ENCODE measurements at regions not wholly inside any gene's neighbourhood (a gene's known extent, or its start where the extent isn't known, plus 50 kb on each side); places are given as distances from the start of the nearest gene placed in this dataset.

GRCh38 chr20:55605594-55605993 is 399.7 kb downstream of the CBLN4 start:
- Histone ChIP-seq H3K9me3 (ENCODE audit: control insufficient read depth, low read length) (no peaks in the 10 kb centered on the region), H3K4me3 (ENCODE audit: low read length) (no peak overlapping the region), H3K27me3 (ENCODE audit: control insufficient read depth, insufficient read depth) (no peaks in the 10 kb centered on the region), H3K27ac (ENCODE audit: low read length) (no peak overlapping the region), H3K4me1 (ENCODE audit: control insufficient read depth, insufficient read depth, low read length) (no peaks in the 10 kb centered on the region)
- 73% methylated on average over 1 of the region's 1 CpG for WGBS
- ATAC-seq (no peak), DNase-seq (no peak)
- intact Hi-C loops (cut with DNase I) = no loop called here

DNA sequence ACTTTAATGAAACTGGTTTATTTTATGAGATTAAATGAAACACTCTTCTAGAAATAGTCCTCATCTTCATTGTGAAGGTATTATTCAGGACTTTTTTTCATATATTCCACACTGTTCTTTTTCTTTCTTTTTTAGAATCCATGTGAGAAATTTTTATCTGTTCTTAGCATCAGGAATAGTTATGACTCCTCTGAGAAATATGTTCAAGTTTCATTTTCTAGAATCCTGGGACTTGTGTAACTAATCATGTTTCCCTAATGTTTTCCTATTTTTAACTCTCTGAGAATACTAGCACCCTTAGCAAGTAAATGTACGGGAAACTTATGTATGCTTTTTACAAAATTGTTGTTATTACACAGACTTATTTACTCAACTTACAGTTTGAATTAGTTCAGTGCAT is 407.8 kb downstream of the CBLN4 start:
- ATAC-seq (no peak), DNase-seq (no peak)
- no peak overlapping the region for H3K27ac ChIP-seq (ENCODE audit: low read length)
- H3K4me3 ChIP-seq (ENCODE audit: low read length) = no peak overlapping the region
- intact Hi-C loops (cut with DNase I) = no loop called here
- no peaks in the 10 kb centered on the region for H3K9me3 ChIP-seq (ENCODE audit: control insufficient read depth, low read length)
- WGBS = 71% methylated on average over 1 of the region's 1 CpG
- H3K4me1 ChIP-seq (ENCODE audit: control insufficient read depth, insufficient read depth, low read length) = no peaks in the 10 kb centered on the region
- no peaks in the 10 kb centered on the region for H3K27me3 ChIP-seq (ENCODE audit: control insufficient read depth, insufficient read depth)

DNA sequence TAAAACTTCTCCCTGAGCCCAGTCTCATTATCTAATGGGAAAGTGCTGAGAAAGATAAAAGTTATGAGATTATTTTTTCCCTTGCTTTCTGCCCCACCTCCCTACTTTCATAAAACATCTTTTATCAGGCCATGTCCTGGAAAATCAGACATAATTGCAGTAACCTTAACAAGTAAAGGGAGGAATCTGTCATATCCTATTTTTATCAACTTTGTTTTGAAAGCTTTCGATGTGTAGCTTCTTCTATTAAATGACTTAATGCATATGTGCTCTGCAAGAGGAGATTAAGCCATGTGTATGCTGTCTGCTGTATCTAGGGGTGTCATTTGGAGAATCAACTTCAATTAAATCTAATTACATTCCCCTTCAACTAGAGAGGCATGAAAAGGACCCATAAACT is 408.9 kb downstream of the CBLN4 start:
- Histone ChIP-seq H3K9me3 (ENCODE audit: control insufficient read depth, low read length) (no peaks in the 10 kb centered on the region), H3K27ac (ENCODE audit: low read length) (no peak overlapping the region), H3K27me3 (ENCODE audit: control insufficient read depth, insufficient read depth) (no peaks in the 10 kb centered on the region), H3K4me1 (ENCODE audit: control insufficient read depth, insufficient read depth, low read length) (no peaks in the 10 kb centered on the region), H3K4me3 (ENCODE audit: low read length) (no peak overlapping the region)
- DNase-seq (no peak), ATAC-seq (no peak)
- whole genome bisulfite sequencing = 49% methylated on average over 1 of the region's 1 CpG
- intact Hi-C loops (cut with DNase I) = no loop called here

GRCh38 chr20:55592866-55593265 is 412.5 kb downstream of the CBLN4 start:
- no peak overlapping the region for H3K4me3 ChIP-seq (ENCODE audit: low read length)
- no peak for ATAC-seq
- H3K27ac ChIP-seq (ENCODE audit: low read length) = no peak overlapping the region
- no peak for DNase-seq
- H3K27me3 ChIP-seq (ENCODE audit: control insufficient read depth, insufficient read depth) = no peaks in the 10 kb centered on the region
- no peaks in the 10 kb centered on the region for H3K9me3 ChIP-seq (ENCODE audit: control insufficient read depth, low read length)
- no peaks in the 10 kb centered on the region for H3K4me1 ChIP-seq (ENCODE audit: control insufficient read depth, insufficient read depth, low read length)
- intact Hi-C loops (cut with DNase I) = no loop called here
- WGBS = 91% methylated on average over 8 of the region's 8 CpGs

GRCh38 chr20:55586610-55587009 is 418.7 kb downstream of the CBLN4 start:
- DNase-seq = no peak
- intact Hi-C loops (cut with DNase I) = no loop called here

GRCh38 chr20:55584964-55585363 is 420.4 kb downstream of the CBLN4 start:
- WGBS = 95% methylated on average over 1 of the region's 1 CpG

More at GRCh38 chr20:55586610-55587009, 418.7 kb downstream of the CBLN4 start:
- ATAC-seq = no peak
- Histone ChIP-seq H3K9me3 (ENCODE audit: control insufficient read depth, low read length) (no peaks in the 10 kb centered on the region), H3K4me3 (ENCODE audit: low read length) (no peak overlapping the region), H3K4me1 (ENCODE audit: control insufficient read depth, insufficient read depth, low read length) (no peaks in the 10 kb centered on the region), H3K27me3 (ENCODE audit: control insufficient read depth, insufficient read depth) (no peaks in the 10 kb centered on the region), H3K27ac (ENCODE audit: low read length) (no peak overlapping the region)
- WGBS = 71% methylated on average over 4 of the region's 4 CpGs

GRCh38 chr20:55584307-55584706 is 421.0 kb downstream of the CBLN4 start:
- 89% methylated on average over 2 of the region's 2 CpGs for WGBS
- no peak for DNase-seq
- intact Hi-C loops (cut with DNase I) = no loop called here

More at GRCh38 chr20:55584964-55585363, 420.4 kb downstream of the CBLN4 start:
- Histone ChIP-seq H3K27me3 (ENCODE audit: control insufficient read depth, insufficient read depth) (no peaks in the 10 kb centered on the region), H3K9me3 (ENCODE audit: control insufficient read depth, low read length) (no peaks in the 10 kb centered on the region), H3K27ac (ENCODE audit: low read length) (no peak overlapping the region), H3K4me1 (ENCODE audit: control insufficient read depth, insufficient read depth, low read length) (no peaks in the 10 kb centered on the region), H3K4me3 (ENCODE audit: low read length) (no peak overlapping the region)
- no peak for DNase-seq
- intact Hi-C loops (cut with DNase I) = no loop called here
- ATAC-seq = no peak

DNA sequence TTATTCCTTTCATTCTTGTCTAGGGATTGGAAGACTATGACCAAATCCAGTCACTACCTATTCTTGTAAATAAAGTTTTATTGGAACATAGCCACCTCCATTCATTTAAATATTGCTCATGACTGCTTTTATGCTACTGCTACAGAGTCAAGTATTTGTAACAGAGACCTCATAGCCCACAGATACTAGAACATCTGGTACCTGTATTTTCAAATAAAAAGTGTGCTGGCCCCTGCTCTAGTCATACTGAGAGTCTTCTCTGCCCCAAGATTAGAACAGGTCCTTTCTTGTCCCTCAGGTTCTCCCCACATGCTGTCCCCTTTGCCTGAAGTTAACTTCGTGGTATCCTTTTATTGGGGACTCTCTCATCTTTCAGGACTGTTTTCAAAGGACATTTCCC is 422.3 kb downstream of the CBLN4 start:
- intact Hi-C loops (cut with DNase I) = no loop called here
- Histone ChIP-seq H3K4me3 (ENCODE audit: low read length) (no peak overlapping the region), H3K27me3 (ENCODE audit: control insufficient read depth, insufficient read depth) (no peaks in the 10 kb centered on the region), H3K4me1 (ENCODE audit: control insufficient read depth, insufficient read depth, low read length) (no peaks in the 10 kb centered on the region), H3K27ac (ENCODE audit: low read length) (no peak overlapping the region), H3K9me3 (ENCODE audit: control insufficient read depth, low read length) (no peaks in the 10 kb centered on the region)
- WGBS = 77% methylated on average over 1 of the region's 1 CpG
- DNase-seq (no peak), ATAC-seq (no peak)

More at GRCh38 chr20:55584307-55584706, 421.0 kb downstream of the CBLN4 start:
- Histone ChIP-seq H3K4me1 (ENCODE audit: control insufficient read depth, insufficient read depth, low read length) (no peaks in the 10 kb centered on the region), H3K27me3 (ENCODE audit: control insufficient read depth, insufficient read depth) (no peaks in the 10 kb centered on the region), H3K9me3 (ENCODE audit: control insufficient read depth, low read length) (no peaks in the 10 kb centered on the region), H3K27ac (ENCODE audit: low read length) (no peak overlapping the region), H3K4me3 (ENCODE audit: low read length) (no peak overlapping the region)
- ATAC-seq = no peak

GRCh38 chr20:55582498-55582897 is 422.8 kb downstream of the CBLN4 start:
- Histone ChIP-seq H3K9me3 (ENCODE audit: control insufficient read depth, low read length) (no peaks in the 10 kb centered on the region), H3K27me3 (ENCODE audit: control insufficient read depth, insufficient read depth) (no peaks in the 10 kb centered on the region), H3K4me3 (ENCODE audit: low read length) (no peak overlapping the region), H3K4me1 (ENCODE audit: control insufficient read depth, insufficient read depth, low read length) (no peaks in the 10 kb centered on the region), H3K27ac (ENCODE audit: low read length) (no peak overlapping the region)
- WGBS = 76% methylated on average over 5 of the region's 5 CpGs
- no peak for DNase-seq
- intact Hi-C loops (cut with DNase I) = no loop called here
- no peak for ATAC-seq

DNA sequence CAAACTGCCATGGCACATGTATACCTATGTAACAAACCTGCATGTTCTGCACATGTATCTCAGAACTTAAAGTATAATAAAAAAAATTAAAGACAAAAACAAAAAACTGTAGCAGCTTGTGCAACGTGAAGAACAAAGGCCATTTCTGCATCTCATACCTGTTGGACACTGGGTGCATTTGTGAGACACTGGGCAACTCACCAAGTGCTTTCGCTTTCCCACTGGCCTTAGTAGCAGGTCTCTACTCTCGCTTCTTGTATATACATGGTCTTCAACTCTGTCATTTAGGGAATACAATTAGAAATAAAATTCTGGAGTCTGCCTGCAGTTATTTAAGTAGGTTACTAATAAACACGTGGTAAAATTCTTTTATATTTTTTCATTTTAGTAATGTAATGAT is 423.8 kb downstream of the CBLN4 start:
- intact Hi-C loops (cut with DNase I) = no loop called here
- 84% methylated on average over 4 of the region's 4 CpGs for WGBS
- no peak overlapping the region for H3K4me3 ChIP-seq (ENCODE audit: low read length)
- DNase-seq = no peak
- H3K27me3 ChIP-seq (ENCODE audit: control insufficient read depth, insufficient read depth) = no peaks in the 10 kb centered on the region
- H3K27ac ChIP-seq (ENCODE audit: low read length) = no peak overlapping the region
- no peaks in the 10 kb centered on the region for H3K4me1 ChIP-seq (ENCODE audit: control insufficient read depth, insufficient read depth, low read length)
- no peaks in the 10 kb centered on the region for H3K9me3 ChIP-seq (ENCODE audit: control insufficient read depth, low read length)
- ATAC-seq = no peak

- DNase-seq = no peak
These were observed 424.8 kb downstream of the CBLN4 start for GRCh38 chr20:55580475-55580874.

DNA sequence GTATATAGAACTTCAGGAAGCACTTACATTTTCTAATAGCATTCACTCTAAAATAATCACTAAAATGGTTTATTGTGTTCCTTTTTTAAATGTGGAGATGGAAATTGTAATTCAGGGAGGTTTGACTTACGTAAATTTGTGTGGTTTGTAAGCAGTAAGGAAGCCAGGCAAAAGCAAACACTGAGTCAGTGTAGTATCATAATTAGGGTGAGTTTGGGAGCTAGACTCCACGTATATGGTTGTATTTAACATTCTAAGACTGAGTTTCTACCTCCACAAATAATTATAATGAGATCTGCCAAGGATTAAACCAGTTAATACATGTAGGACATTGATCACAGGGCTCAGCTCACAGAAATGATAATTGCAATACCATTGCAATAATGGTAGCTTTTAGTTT is 425.5 kb downstream of the CBLN4 start:
- Histone ChIP-seq H3K4me3 (ENCODE audit: low read length) (no peak overlapping the region), H3K4me1 (ENCODE audit: control insufficient read depth, insufficient read depth, low read length) (no peaks in the 10 kb centered on the region), H3K27ac (ENCODE audit: low read length) (no peak overlapping the region), H3K9me3 (ENCODE audit: control insufficient read depth, low read length) (no peaks in the 10 kb centered on the region), H3K27me3 (ENCODE audit: control insufficient read depth, insufficient read depth) (no peaks in the 10 kb centered on the region)
- DNase-seq (no peak), ATAC-seq (no peak)
- 67% methylated on average over 2 of the region's 2 CpGs for WGBS
- intact Hi-C loops (cut with DNase I) = no loop called here

More at GRCh38 chr20:55580475-55580874, 424.8 kb downstream of the CBLN4 start:
- Histone ChIP-seq H3K27me3 (ENCODE audit: control insufficient read depth, insufficient read depth) (no peaks in the 10 kb centered on the region), H3K27ac (ENCODE audit: low read length) (no peak overlapping the region), H3K9me3 (ENCODE audit: control insufficient read depth, low read length) (no peaks in the 10 kb centered on the region), H3K4me1 (ENCODE audit: control insufficient read depth, insufficient read depth, low read length) (no peaks in the 10 kb centered on the region), H3K4me3 (ENCODE audit: low read length) (no peak overlapping the region)
- intact Hi-C loops (cut with DNase I) = no loop called here
- no peak for ATAC-seq
- WGBS = 95% methylated on average over 2 of the region's 2 CpGs

Data from right cardiac atrium (tissue), 5 donors.